ENCODE measurements at regions not wholly inside any gene's neighbourhood (a gene's known extent, or its start where the extent isn't known, plus 50 kb on each side); places are given as distances from the start of the nearest gene placed in this dataset.

- TF ChIP-seq POLR2A (IDR thresholded peaks at IDR 0.05) (no peak), CTCF (IDR thresholded peaks at IDR 0.05) (no peak)
- no peak for DNase-seq (ENCODE audit: low spot score in 2 of 2)
- intact Hi-C loops (cut with DNase I; ENCODE audit: low total_unique reads) = no loop called here
- H3K4me3 ChIP-seq (ENCODE audit: low read depth, poor library complexity, severe bottlenecking) = no peak overlapping the region
- 82 to 87% methylated on average over 4 of the region's 4 CpGs for WGBS, 2 donors
These were observed 135.1 kb upstream of the SEMA6D start for GRCh38 chr15:47582233-47582632.

GRCh38 chr15:47584316-47584715, 133.0 kb upstream of the SEMA6D start:
- WGBS, 2 donors = 89 to 96% methylated on average over 3 of the region's 3 CpGs
- TF ChIP-seq POLR2A (IDR thresholded peaks at IDR 0.05) (no peak), CTCF (IDR thresholded peaks at IDR 0.05) (no peak)
- H3K4me3 ChIP-seq (ENCODE audit: low read depth, poor library complexity, severe bottlenecking) = no peak overlapping the region
- intact Hi-C loops (cut with DNase I; ENCODE audit: low total_unique reads) = no loop called here
- no peak for DNase-seq (ENCODE audit: low spot score in 2 of 2)

GRCh38 chr15:47586653-47587224, 130.6 kb upstream of the SEMA6D start:
- H3K4me3 ChIP-seq (ENCODE audit: low read depth, poor library complexity, severe bottlenecking) = no peak overlapping the region
- TF ChIP-seq CTCF (IDR thresholded peaks at IDR 0.05) (no peak), POLR2A (IDR thresholded peaks at IDR 0.05) (no peak)
- intact Hi-C loops (cut with DNase I; ENCODE audit: low total_unique reads) = no loop called here
- 78 to 82% methylated on average over 6 of the region's 6 CpGs for WGBS, 2 donors
- DNase-seq (ENCODE audit: low spot score in 2 of 2) = no peak

GRCh38 chr15:47587940-47588802, 129.1 kb upstream of the SEMA6D start:
- intact Hi-C loops (cut with DNase I; ENCODE audit: low total_unique reads) = no loop called here
- DNase-seq (ENCODE audit: low spot score in 2 of 2) = no peak
- 63 to 64% methylated on average over 6 of the region's 6 CpGs for WGBS, 2 donors
- no peak for TF ChIP-seq CTCF (IDR thresholded peaks at IDR 0.05)
- TF ChIP-seq POLR2A (IDR thresholded peaks at IDR 0.05) = no peak
- H3K4me3 ChIP-seq (ENCODE audit: low read depth, poor library complexity, severe bottlenecking) = no peak overlapping the region

DNA sequence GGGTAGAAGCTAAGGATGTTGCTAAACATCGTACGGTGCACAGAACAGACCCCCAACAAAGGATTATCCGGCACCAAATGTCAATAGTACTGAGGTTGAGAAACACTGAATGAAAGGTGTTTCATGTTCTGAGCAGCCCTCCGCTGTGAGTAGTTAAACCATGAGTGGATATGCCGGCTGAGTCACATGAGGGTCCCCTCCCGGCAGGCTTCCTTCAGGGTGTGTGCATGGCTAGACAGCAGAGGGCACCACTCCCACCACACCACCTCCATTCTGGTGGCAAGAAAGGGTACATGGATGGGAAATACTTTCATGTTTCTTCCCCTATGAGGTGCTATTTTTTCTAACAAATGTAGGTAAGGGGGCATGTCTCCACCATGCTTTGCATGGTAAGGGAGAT, 128.3 kb upstream of the SEMA6D start:
- 87 to 93% methylated on average over 5 to 6 of the region's 6 CpGs for WGBS, 2 donors
- TF ChIP-seq POLR2A (IDR thresholded peaks at IDR 0.05) (no peak), CTCF (IDR thresholded peaks at IDR 0.05) (no peak)
- intact Hi-C loops (cut with DNase I; ENCODE audit: low total_unique reads) = no loop called here
- H3K4me3 ChIP-seq (ENCODE audit: low read depth, poor library complexity, severe bottlenecking) = no peak overlapping the region
- no peak for DNase-seq (ENCODE audit: low spot score in 2 of 2)

All from lower leg skin (tissue), 4 donors.